Loucy (cell line): ENCODE measurements at regions not wholly inside any gene's neighbourhood (a gene's known extent, or its start where the extent isn't known, plus 50 kb on each side); places are given as distances from the start of the nearest gene placed in this dataset.

Experiments used
- H2AFZ ChIP-seq: fragments of 200-600 bp; sonication (generic); 2 replicates; pipeline ENCODE4 v1.6.0; 2016; ENCODE audit warnings: antibody characterized with exemption, mild to moderate bottlenecking, low read length, moderate library complexity
- H3F3A ChIP-seq: fragments of 200-600 bp; 2 replicates; pipeline ENCODE4 v1.6.0; 2016; ENCODE audit warnings: antibody characterized with exemption, low read depth, mild to moderate bottlenecking
- H3K27me3 ChIP-seq: fragments of 200-600 bp; sonication (generic); 2 replicates; pipeline ENCODE4 v1.6.1; 2014; ENCODE audit warnings: low read length, mild to moderate bottlenecking; ENCODE audit not compliant: insufficient read depth, poor library complexity, severe bottlenecking
- H3K36me3 ChIP-seq: fragments of 200-600 bp; sonication (generic); 2 replicates; pipeline ENCODE4 v1.6.1; 2016; ENCODE audit warnings: low read length; ENCODE audit not compliant: insufficient read depth
- H3K4me1 ChIP-seq: fragments of 200-600 bp; sonication (generic); 2 replicates; pipeline ENCODE4 v1.5.1; 2014; ENCODE audit warnings: low read length, mild to moderate bottlenecking; ENCODE audit not compliant: insufficient read depth, poor library complexity, severe bottlenecking
- H3K4me2 ChIP-seq: fragments of 200-600 bp; sonication (generic); 2 replicates; pipeline ENCODE4 v1.6.0; 2014; ENCODE audit warnings: antibody characterized with exemption, low read length, low read depth, mild to moderate bottlenecking; ENCODE audit not compliant: poor library complexity, severe bottlenecking
- H3K4me3 ChIP-seq: fragments of 200-600 bp; sonication (generic); 2 replicates; pipeline ENCODE4 v1.5.1; 2014; ENCODE audit warnings: low read length, mild to moderate bottlenecking, mixed read lengths; ENCODE audit not compliant: poor library complexity, severe bottlenecking
- H3K79me2 ChIP-seq: fragments of 200-600 bp; sonication (generic); 2 replicates; pipeline ENCODE4 v1.6.1; 2014; ENCODE audit warnings: low read length; ENCODE audit not compliant: insufficient read depth
- H3K9ac ChIP-seq: fragments of 200-600 bp; sonication (generic); 2 replicates; pipeline ENCODE4 v1.6.0; 2014; ENCODE audit warnings: mild to moderate bottlenecking, low read depth, low read length, moderate library complexity; ENCODE audit not compliant: poor library complexity, severe bottlenecking
- H3K9me2 ChIP-seq: fragments of 200-600 bp; sonication (generic); replicated peaks from 2 replicates; pipeline ENCODE4 v1.6.1; 2016; ENCODE audit warnings: low read depth, low read length, mixed read lengths
- H3K9me3 ChIP-seq: fragments of 200-600 bp; sonication (generic); 2 replicates; pipeline ENCODE4 v1.6.1; 2014; ENCODE audit warnings: mild to moderate bottlenecking, antibody characterized with exemption, low read length, low read depth; ENCODE audit not compliant: insufficient read depth
- H4K20me1 ChIP-seq: fragments of 200-600 bp; sonication (generic); 2 replicates; pipeline ENCODE4 v1.6.0; 2014; ENCODE audit warnings: antibody characterized with exemption, low read length, mild to moderate bottlenecking; ENCODE audit not compliant: insufficient read depth, poor library complexity, severe bottlenecking
- EZH2phosphoT487 ChIP-seq: fragments of 200-600 bp; IDR thresholded peaks from 2 replicates; pipeline ENCODE4 v1.6.1; 2018; ENCODE audit warnings: antibody characterized with exemption, mild to moderate bottlenecking, moderate library complexity, borderline replicate concordance
- TF ChIP-seq, protein P1 (sequence below): fragments of 200-600 bp; sonication (generic); conservative IDR thresholded peaks from 2 replicates; pipeline ENCODE4 v1.5.1; 2014; ENCODE audit warnings: mild to moderate bottlenecking, antibody characterized with exemption, low read length

DNA sequence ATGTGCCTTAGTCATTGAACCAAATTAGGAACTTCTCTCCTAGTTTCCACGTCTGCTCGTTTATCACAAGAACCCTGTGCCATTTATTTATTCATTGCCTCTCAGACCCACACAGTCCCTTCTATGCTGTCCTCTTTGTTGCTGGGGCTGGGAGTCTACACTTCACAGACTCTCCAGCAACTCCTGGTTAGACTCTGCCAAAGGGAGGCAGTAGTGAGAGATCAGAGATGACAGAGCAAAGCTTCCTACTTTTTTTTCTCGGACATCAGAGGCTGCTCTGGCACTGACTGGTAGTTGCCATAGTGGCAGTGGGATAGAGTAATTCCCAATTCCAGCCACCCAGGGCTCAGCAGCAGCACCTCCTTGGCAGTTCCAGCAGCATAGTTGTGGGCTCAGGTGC lies 277.5 kb downstream of the BCL11A start:
- H3K4me1 ChIP-seq: no peaks in the 10 kb centered on the region
- H3K4me3 ChIP-seq: no peak overlapping the region
- no peaks in the 10 kb centered on the region for H3K27me3 ChIP-seq
- H2AFZ ChIP-seq: no peak overlapping the region
- H3K9me2 ChIP-seq: no peaks in the 10 kb centered on the region
- TF ChIP-seq, protein P1, sequence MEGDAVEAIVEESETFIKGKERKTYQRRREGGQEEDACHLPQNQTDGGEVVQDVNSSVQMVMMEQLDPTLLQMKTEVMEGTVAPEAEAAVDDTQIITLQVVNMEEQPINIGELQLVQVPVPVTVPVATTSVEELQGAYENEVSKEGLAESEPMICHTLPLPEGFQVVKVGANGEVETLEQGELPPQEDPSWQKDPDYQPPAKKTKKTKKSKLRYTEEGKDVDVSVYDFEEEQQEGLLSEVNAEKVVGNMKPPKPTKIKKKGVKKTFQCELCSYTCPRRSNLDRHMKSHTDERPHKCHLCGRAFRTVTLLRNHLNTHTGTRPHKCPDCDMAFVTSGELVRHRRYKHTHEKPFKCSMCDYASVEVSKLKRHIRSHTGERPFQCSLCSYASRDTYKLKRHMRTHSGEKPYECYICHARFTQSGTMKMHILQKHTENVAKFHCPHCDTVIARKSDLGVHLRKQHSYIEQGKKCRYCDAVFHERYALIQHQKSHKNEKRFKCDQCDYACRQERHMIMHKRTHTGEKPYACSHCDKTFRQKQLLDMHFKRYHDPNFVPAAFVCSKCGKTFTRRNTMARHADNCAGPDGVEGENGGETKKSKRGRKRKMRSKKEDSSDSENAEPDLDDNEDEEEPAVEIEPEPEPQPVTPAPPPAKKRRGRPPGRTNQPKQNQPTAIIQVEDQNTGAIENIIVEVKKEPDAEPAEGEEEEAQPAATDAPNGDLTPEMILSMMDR: no peak
- TF ChIP-seq EZH2phosphoT487: no peak
- no peak overlapping the region for H3K4me2 ChIP-seq
- no peak overlapping the region for H3K9ac ChIP-seq
- H4K20me1 ChIP-seq: no peaks in the 10 kb centered on the region
- H3K79me2 ChIP-seq: no peaks in the 10 kb centered on the region
- H3K9me3 ChIP-seq: peaks cover 4% of the 10 kb centered on the region; the same call in 1 of the 2 replicates
- H3K36me3 ChIP-seq: no peaks in the 10 kb centered on the region
- H3F3A ChIP-seq: no peaks in the 10 kb centered on the region

DNA sequence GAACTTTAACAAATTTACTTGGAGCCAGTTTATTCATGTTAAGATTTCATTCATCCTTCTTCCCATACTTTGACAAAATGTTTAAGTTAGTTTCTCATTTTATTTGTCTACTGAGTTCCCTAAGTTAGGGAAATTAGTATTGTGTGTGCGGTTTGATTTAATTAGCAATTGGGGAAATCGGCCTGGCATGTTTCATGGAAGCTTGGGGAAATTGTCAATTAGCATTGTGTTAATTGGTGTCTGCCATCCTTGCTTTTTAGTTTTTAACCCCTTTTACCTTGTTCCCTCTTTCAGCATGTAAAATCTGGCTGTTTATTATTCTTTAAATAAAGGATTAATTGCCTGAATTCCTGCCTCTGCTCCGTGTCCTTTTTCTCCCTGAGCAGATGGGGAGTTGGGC lies 279.6 kb downstream of the BCL11A start:
- Histone ChIP-seq H2AFZ (no peak overlapping the region), H3K36me3 (no peaks in the 10 kb centered on the region), H3K4me3 (no peak overlapping the region), H3K9me3 (peaks cover 4% of the 10 kb centered on the region; the same call in 1 of the 2 replicates), H3F3A (no peaks in the 10 kb centered on the region), H3K79me2 (no peaks in the 10 kb centered on the region), H4K20me1 (no peaks in the 10 kb centered on the region), H3K27me3 (no peaks in the 10 kb centered on the region), H3K4me2 (no peak overlapping the region), H3K9ac (no peak overlapping the region), H3K4me1 (no peaks in the 10 kb centered on the region), H3K9me2 (no peaks in the 10 kb centered on the region)
- TF ChIP-seq EZH2phosphoT487: no peak
- TF ChIP-seq, protein P1: no peak

DNA sequence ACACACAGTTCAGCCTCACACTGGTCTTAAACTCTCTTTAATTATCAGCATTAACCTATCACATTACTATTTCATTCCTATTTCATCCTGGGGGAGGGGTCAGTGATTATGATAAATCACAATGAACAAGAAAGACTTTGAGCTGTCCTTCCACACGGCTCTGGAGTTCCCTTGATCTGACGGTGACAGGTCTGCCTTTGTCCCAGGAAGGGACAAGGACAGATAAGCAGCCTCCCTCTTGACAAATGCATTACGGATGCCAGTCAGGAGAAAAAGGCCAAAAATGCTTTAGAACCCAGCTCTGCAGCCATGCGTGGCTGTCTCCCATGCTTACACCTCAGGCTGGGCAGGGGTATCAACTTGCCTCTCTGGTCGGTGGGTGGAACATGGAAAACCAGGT lies 281.7 kb downstream of the BCL11A start:
- Histone ChIP-seq H3K36me3 (no peaks in the 10 kb centered on the region), H3K4me1 (no peaks in the 10 kb centered on the region), H3K9me2 (no peaks in the 10 kb centered on the region), H2AFZ (no peak overlapping the region), H3K4me2 (no peak overlapping the region), H3K9ac (no peak overlapping the region), H4K20me1 (no peaks in the 10 kb centered on the region), H3K79me2 (no peaks in the 10 kb centered on the region), H3K27me3 (no peaks in the 10 kb centered on the region), H3F3A (no peaks in the 10 kb centered on the region), H3K9me3 (peaks cover 4% of the 10 kb centered on the region; the same call in 1 of the 2 replicates), H3K4me3 (no peak overlapping the region)
- TF ChIP-seq, protein P1: no peak
- no peak for TF ChIP-seq EZH2phosphoT487
